NCI-H345 treated with DMSO at 0.1 percent for 48 hours (cell line): ENCODE measurements at regions not wholly inside any gene's neighbourhood (a gene's known extent, or its start where the extent isn't known, plus 50 kb on each side); places are given as distances from the start of the nearest gene placed in this dataset.

Experiments used
- DNase-seq: peaks from one replicate; lab custom pipeline; 2025; ENCODE audit not compliant: unreplicated experiment; lab: John Stamatoyannopoulos, UW

GRCh38 chr1:147452809-147453208 lies 88.5 kb upstream of the BCL9 start:
- no peak for DNase-seq

GRCh38 chr1:147463022-147463421 lies 78.3 kb upstream of the BCL9 start:
- DNase-seq: no peak

- DNase-seq: no peak
Measured at GRCh38 chr1:147466543-147466942, 74.8 kb upstream of the BCL9 start.

GRCh38 chr1:147470079-147470478 lies 71.2 kb upstream of the BCL9 start:
- no peak for DNase-seq

GRCh38 chr1:147472489-147472888 lies 68.8 kb upstream of the BCL9 start:
- DNase-seq: no peak

- no peak for DNase-seq
Measured at GRCh38 chr1:147472966-147473732, 68.2 kb upstream of the BCL9 start.

- no peak for DNase-seq
Measured at GRCh38 chr1:147473733-147474049, 67.6 kb upstream of the BCL9 start.

- DNase-seq: no peak
Measured at GRCh38 chr1:147475488-147475887, 65.8 kb upstream of the BCL9 start.

GRCh38 chr1:147478521-147478920 lies 62.8 kb upstream of the BCL9 start:
- no peak for DNase-seq

GRCh38 chr1:147479864-147480564 lies 61.3 kb upstream of the BCL9 start:
- DNase-seq: no peak

- DNase-seq: no peak
Measured at GRCh38 chr1:147480565-147480935, 60.8 kb upstream of the BCL9 start.

- no peak for DNase-seq
Measured at GRCh38 chr1:147486876-147487656, 54.2 kb upstream of the BCL9 start.

GRCh38 chr1:147491098-147491497 lies 50.2 kb upstream of the BCL9 start:
- no peak for DNase-seq
